ENCODE measurements at regions not wholly inside any gene's neighbourhood (a gene's known extent, or its start where the extent isn't known, plus 50 kb on each side); places are given as distances from the start of the nearest gene placed in this dataset.

GRCh38 chr11:121775276-121775675, 322.5 kb upstream of the SORL1-AS1 start:
- Histone ChIP-seq H3K36me3 (replicated peaks; ENCODE audit: insufficient read depth, low read depth) (no peaks in the 10 kb centered on the region), H3K4me2 (no peak overlapping the region), H3K9me3 (ENCODE audit: low read depth) (no peaks in the 10 kb centered on the region), H2AFZ (no peak overlapping the region), H3K4me3 (no peak overlapping the region), H3K9me2 (replicated peaks; ENCODE audit: insufficient read depth) (no peaks in the 10 kb centered on the region), H3K79me2 (no peaks in the 10 kb centered on the region), H3K27me3 (no peaks in the 10 kb centered on the region), H3K4me1 (ENCODE audit: insufficient read depth) (peaks cover 14% of the 10 kb centered on the region), H4K20me1 (ENCODE audit: insufficient read depth, poor library complexity, severe bottlenecking) (no peaks in the 10 kb centered on the region), H3K27ac (no peak overlapping the region)
- WGBS (ENCODE audit: low lambda C conversion rate, missing lambda C conversion rate) = 82% methylated on average over 5 of the region's 5 CpGs
- no peak for DNase-seq (ENCODE audit: low spot score)
- TF ChIP-seq EZH2 (IDR thresholded peaks at IDR 0.05; ENCODE audit: borderline replicate concordance) (no peak), CTCF (IDR thresholded peaks at IDR 0.05; ENCODE audit: poor library complexity) (no peak), EZH2phosphoT487 (IDR thresholded peaks at IDR 0.05; ENCODE audit: low read depth, severe bottlenecking, unreplicated experiment) (no peak)

GRCh38 chr11:121773076-121773475, 320.3 kb upstream of the SORL1-AS1 start:
- no peaks in the 10 kb centered on the region for H3K79me2 ChIP-seq
- DNase-seq (ENCODE audit: low spot score) = no peak
- TF ChIP-seq EZH2phosphoT487 (IDR thresholded peaks at IDR 0.05; ENCODE audit: low read depth, severe bottlenecking, unreplicated experiment) (no peak), CTCF (IDR thresholded peaks at IDR 0.05; ENCODE audit: poor library complexity) (no peak), EZH2 (IDR thresholded peaks at IDR 0.05; ENCODE audit: borderline replicate concordance) (no peak)
- no peaks in the 10 kb centered on the region for H3K9me2 ChIP-seq (replicated peaks; ENCODE audit: insufficient read depth)
- H3K4me2 ChIP-seq = no peak overlapping the region
- H3K9me3 ChIP-seq (ENCODE audit: low read depth) = no peaks in the 10 kb centered on the region
- peaks cover 14% of the 10 kb centered on the region for H3K4me1 ChIP-seq (ENCODE audit: insufficient read depth)
- H4K20me1 ChIP-seq (ENCODE audit: insufficient read depth, poor library complexity, severe bottlenecking) = no peaks in the 10 kb centered on the region
- no peaks in the 10 kb centered on the region for H3K27me3 ChIP-seq
- no peak overlapping the region for H3K27ac ChIP-seq
- 63% methylated on average over 2 of the region's 2 CpGs for WGBS (ENCODE audit: low lambda C conversion rate, missing lambda C conversion rate)
- H3K4me3 ChIP-seq = no peak overlapping the region
- H2AFZ ChIP-seq = no peak overlapping the region
- no peaks in the 10 kb centered on the region for H3K36me3 ChIP-seq (replicated peaks; ENCODE audit: insufficient read depth, low read depth)

- H3K9me2 ChIP-seq (replicated peaks; ENCODE audit: insufficient read depth) = no peaks in the 10 kb centered on the region
- no peaks in the 10 kb centered on the region for H3K36me3 ChIP-seq (replicated peaks; ENCODE audit: insufficient read depth, low read depth)
- H3K4me2 ChIP-seq = no peak overlapping the region
- H3K27ac ChIP-seq = peak overlapping the region; percentile 65
- no peak overlapping the region for H2AFZ ChIP-seq
- H3K27me3 ChIP-seq = no peaks in the 10 kb centered on the region
- no peak for TF ChIP-seq EZH2phosphoT487 (IDR thresholded peaks at IDR 0.05; ENCODE audit: low read depth, severe bottlenecking, unreplicated experiment)
- TF ChIP-seq CTCF (IDR thresholded peaks at IDR 0.05; ENCODE audit: poor library complexity) = no peak
- no peak for TF ChIP-seq EZH2 (IDR thresholded peaks at IDR 0.05; ENCODE audit: borderline replicate concordance)
- H4K20me1 ChIP-seq (ENCODE audit: insufficient read depth, poor library complexity, severe bottlenecking) = no peaks in the 10 kb centered on the region
- H3K4me1 ChIP-seq (ENCODE audit: insufficient read depth) = peaks cover 11% of the 10 kb centered on the region
- H3K79me2 ChIP-seq = no peaks in the 10 kb centered on the region
- 55% methylated on average over 4 of the region's 4 CpGs for WGBS (ENCODE audit: low lambda C conversion rate, missing lambda C conversion rate)
- no peak for DNase-seq (ENCODE audit: low spot score)
- no peaks in the 10 kb centered on the region for H3K9me3 ChIP-seq (ENCODE audit: low read depth)
- no peak overlapping the region for H3K4me3 ChIP-seq
Observed at GRCh38 chr11:121770939-121771595, 318.3 kb upstream of the SORL1-AS1 start.

Data from hepatocyte (in vitro differentiated cells).